ENCODE measurements at regions not wholly inside any gene's neighbourhood (a gene's known extent, or its start where the extent isn't known, plus 50 kb on each side); places are given as distances from the start of the nearest gene placed in this dataset.

- H3K4me3 ChIP-seq (ENCODE audit: low read length) = no peak overlapping the region
- DNase-seq (ENCODE audit: low read depth) = no peak
- no peak for TF ChIP-seq CTCF (conservative IDR thresholded peaks at IDR 0.05; ENCODE audit: low read depth, low read length)
These were observed 60.5 kb upstream of the IGF1 start for GRCh38 chr12:102540815-102541385.

GRCh38 chr12:102539651-102540553 lies 59.5 kb upstream of the IGF1 start:
- DNase-seq (ENCODE audit: low read depth) = peak; percentile 73
- peak; percentile 2 for TF ChIP-seq CTCF (conservative IDR thresholded peaks at IDR 0.05; ENCODE audit: low read depth, low read length)
- no peak overlapping the region for H3K4me3 ChIP-seq (ENCODE audit: low read length)

DNA sequence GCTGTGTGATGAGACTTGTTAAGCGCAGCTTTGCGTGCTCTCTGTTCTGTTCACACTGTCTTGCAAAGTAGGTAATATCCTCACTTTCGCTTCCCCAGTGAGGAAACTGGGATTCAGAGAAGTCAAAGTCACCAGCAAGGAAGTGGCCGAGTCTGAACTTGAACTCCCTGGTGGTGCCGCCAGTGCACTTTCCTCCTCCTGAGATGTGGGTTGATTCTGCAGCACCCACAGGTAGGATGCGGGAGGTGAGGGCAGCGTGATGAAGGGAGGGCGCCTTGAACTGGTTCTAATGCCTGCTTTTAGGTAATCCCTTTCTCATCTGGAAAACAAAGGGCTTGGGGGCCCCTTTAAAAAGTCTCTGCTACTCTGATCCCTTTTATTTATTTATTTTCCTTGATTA lies 54.9 kb upstream of the IGF1 start:
- no peak for TF ChIP-seq CTCF (conservative IDR thresholded peaks at IDR 0.05; ENCODE audit: low read depth, low read length)
- no peak overlapping the region for H3K4me3 ChIP-seq (ENCODE audit: low read length)
- no peak for DNase-seq (ENCODE audit: low read depth)

DNA sequence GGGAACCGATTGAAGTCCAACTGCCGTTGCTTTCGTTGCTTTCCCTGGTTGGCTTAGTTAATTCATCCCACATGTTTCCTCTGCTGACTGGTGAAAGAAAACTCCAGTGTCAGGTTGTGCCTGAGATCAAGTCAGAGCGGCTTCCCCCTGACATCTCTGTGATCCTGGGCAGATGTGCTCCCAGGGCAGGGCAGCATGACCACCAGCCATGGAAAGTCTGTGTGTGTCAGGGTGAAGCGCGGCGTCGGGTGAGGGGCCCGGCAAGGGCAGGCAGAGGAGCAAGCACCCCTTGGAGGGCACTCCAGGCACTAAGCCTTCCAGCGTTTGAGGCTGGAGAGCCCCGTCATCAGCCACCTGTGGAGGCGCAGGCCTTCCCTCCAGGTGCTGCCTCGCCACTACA lies 54.5 kb upstream of the IGF1 start:
- no peak for DNase-seq (ENCODE audit: low read depth)
- no peak for TF ChIP-seq CTCF (conservative IDR thresholded peaks at IDR 0.05; ENCODE audit: low read depth, low read length)
- H3K4me3 ChIP-seq (ENCODE audit: low read length) = no peak overlapping the region

DNA sequence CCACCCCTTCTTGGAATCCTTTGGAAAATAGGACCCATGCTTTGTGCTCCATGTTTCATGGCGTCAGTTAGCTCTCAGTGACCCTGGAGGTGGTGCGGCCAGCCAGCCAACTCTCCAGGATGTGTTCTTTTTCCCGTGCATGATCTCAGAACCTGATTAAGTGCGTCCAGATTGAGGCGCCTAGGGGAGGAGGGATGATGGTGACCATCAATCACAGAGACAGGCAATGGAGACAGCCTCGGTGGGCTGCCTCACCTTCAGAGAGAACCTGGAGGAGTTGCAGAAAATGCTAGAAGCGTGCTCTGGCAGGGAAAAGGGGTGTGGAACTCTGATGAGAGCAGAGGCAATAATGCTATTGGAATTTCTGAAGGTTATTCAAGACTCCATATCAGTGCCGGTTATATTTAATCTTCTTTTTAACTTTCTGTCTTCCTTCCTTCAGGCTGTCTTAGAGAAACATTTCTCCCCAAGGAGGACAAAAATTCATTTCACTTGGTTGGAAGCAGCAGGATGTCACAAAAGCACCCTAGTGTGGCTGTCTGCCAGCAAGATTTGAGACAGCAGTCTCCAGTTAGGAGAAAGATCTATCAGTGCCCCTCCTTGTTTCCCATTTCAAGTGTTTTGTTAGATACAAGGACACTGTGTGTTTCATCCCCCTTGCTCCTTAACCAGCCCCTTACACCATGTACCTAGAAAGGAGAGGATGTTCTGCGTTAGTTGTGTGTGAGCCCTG lies 53.3 kb upstream of the IGF1 start:
- no peak for DNase-seq (ENCODE audit: low read depth)
- no peak overlapping the region for H3K4me3 ChIP-seq (ENCODE audit: low read length)
- no peak for TF ChIP-seq CTCF (conservative IDR thresholded peaks at IDR 0.05; ENCODE audit: low read depth, low read length)
